ENCODE measurements at regions not wholly inside any gene's neighbourhood (a gene's known extent, or its start where the extent isn't known, plus 50 kb on each side); places are given as distances from the start of the nearest gene placed in this dataset.

- Histone ChIP-seq H3K27me3 (ENCODE audit: low read depth, low read length) (no peaks in the 10 kb centered on the region), H3K36me3 (ENCODE audit: control insufficient read depth in 1 of 2, insufficient read depth in 2 of 2, low read length in 2 of 2) (no peaks in the 10 kb centered on the region), H3K4me1 (ENCODE audit: control insufficient read depth in 1 of 2, insufficient read depth in 2 of 2, low read length in 2 of 2) (no peaks in the 10 kb centered on the region), H3K27ac (ENCODE audit: low read length) (no peak overlapping the region), H3K9me3 (ENCODE audit: control insufficient read depth in 1 of 2, low read length in 2 of 2) (no peaks in the 10 kb centered on the region), H3K4me3 (ENCODE audit: low read depth in 1 of 2, low read length in 2 of 2) (no peak overlapping the region)
Measured at GRCh38 chr3:178369811-178370210, 166.4 kb upstream of the KCNMB2 start.

GRCh38 chr3:178370387-178370786 is 165.8 kb upstream of the KCNMB2 start:
- Histone ChIP-seq H3K27me3 (ENCODE audit: low read depth, low read length) (no peaks in the 10 kb centered on the region), H3K4me3 (ENCODE audit: low read depth in 1 of 2, low read length in 2 of 2) (no peak overlapping the region), H3K27ac (ENCODE audit: low read length) (no peak overlapping the region), H3K36me3 (ENCODE audit: control insufficient read depth in 1 of 2, insufficient read depth in 2 of 2, low read length in 2 of 2) (no peaks in the 10 kb centered on the region), H3K9me3 (ENCODE audit: control insufficient read depth in 1 of 2, low read length in 2 of 2) (no peaks in the 10 kb centered on the region), H3K4me1 (ENCODE audit: control insufficient read depth in 1 of 2, insufficient read depth in 2 of 2, low read length in 2 of 2) (no peaks in the 10 kb centered on the region)

- Histone ChIP-seq H3K36me3 (ENCODE audit: control insufficient read depth in 1 of 2, insufficient read depth in 2 of 2, low read length in 2 of 2) (no peaks in the 10 kb centered on the region), H3K27me3 (ENCODE audit: low read depth, low read length) (no peaks in the 10 kb centered on the region), H3K27ac (ENCODE audit: low read length) (no peak overlapping the region), H3K4me1 (ENCODE audit: control insufficient read depth in 1 of 2, insufficient read depth in 2 of 2, low read length in 2 of 2) (peaks cover 6 to 31% of the 10 kb centered on the region in 2 donors), H3K4me3 (ENCODE audit: low read depth in 1 of 2, low read length in 2 of 2) (no peak overlapping the region), H3K9me3 (ENCODE audit: control insufficient read depth in 1 of 2, low read length in 2 of 2) (no peaks in the 10 kb centered on the region)
Measured at GRCh38 chr3:178381555-178381954, 154.7 kb upstream of the KCNMB2 start.

GRCh38 chr3:178381971-178382448 is 154.2 kb upstream of the KCNMB2 start:
- no peak overlapping the region for H3K27ac ChIP-seq (ENCODE audit: low read length)
- no peak overlapping the region for H3K4me3 ChIP-seq (ENCODE audit: low read depth in 1 of 2, low read length in 2 of 2)
- H3K4me1 ChIP-seq (ENCODE audit: control insufficient read depth in 1 of 2, insufficient read depth in 2 of 2, low read length in 2 of 2), result peaks cover 6 to 31% of the 10 kb centered on the region in 2 donors
- no peaks in the 10 kb centered on the region for H3K27me3 ChIP-seq (ENCODE audit: low read depth, low read length)
- H3K36me3 ChIP-seq (ENCODE audit: control insufficient read depth in 1 of 2, insufficient read depth in 2 of 2, low read length in 2 of 2), result no peaks in the 10 kb centered on the region
- no peaks in the 10 kb centered on the region for H3K9me3 ChIP-seq (ENCODE audit: control insufficient read depth in 1 of 2, low read length in 2 of 2)

DNA sequence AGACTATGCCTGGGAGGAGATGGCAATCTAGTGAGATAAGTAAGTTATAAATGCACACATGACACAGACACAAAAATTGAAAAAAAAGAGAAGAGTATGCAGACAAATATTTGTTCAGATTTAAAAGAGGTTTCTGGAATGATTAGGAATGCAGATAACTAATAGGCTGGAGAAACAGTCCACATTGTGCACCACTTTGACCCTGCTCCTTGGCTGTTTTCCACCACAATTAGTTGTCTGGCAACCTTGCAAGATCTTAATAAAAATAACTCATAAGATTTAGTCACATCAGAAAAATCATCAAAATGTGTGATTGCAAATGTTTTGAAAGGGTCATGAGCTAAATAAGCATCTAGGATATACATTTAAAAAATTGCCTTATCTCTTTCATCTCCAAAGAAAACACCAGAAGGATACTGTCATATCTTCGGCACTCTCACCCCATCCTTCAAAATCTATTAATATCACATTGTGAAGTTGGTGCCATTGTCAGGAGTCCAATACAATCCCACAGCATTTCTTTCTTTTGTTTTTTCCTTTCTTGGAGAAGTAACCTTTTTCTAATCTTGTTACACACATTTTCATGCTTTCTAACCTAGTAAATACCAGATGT is 153.7 kb upstream of the KCNMB2 start:
- Histone ChIP-seq H3K36me3 (ENCODE audit: control insufficient read depth in 1 of 2, insufficient read depth in 2 of 2, low read length in 2 of 2) (no peaks in the 10 kb centered on the region), H3K27ac (ENCODE audit: low read length) (no peak overlapping the region), H3K4me1 (ENCODE audit: control insufficient read depth in 1 of 2, insufficient read depth in 2 of 2, low read length in 2 of 2) (peaks cover 6 to 31% of the 10 kb centered on the region in 2 donors), H3K27me3 (ENCODE audit: low read depth, low read length) (no peaks in the 10 kb centered on the region), H3K4me3 (ENCODE audit: low read depth in 1 of 2, low read length in 2 of 2) (no peak overlapping the region), H3K9me3 (ENCODE audit: control insufficient read depth in 1 of 2, low read length in 2 of 2) (no peaks in the 10 kb centered on the region)

DNA sequence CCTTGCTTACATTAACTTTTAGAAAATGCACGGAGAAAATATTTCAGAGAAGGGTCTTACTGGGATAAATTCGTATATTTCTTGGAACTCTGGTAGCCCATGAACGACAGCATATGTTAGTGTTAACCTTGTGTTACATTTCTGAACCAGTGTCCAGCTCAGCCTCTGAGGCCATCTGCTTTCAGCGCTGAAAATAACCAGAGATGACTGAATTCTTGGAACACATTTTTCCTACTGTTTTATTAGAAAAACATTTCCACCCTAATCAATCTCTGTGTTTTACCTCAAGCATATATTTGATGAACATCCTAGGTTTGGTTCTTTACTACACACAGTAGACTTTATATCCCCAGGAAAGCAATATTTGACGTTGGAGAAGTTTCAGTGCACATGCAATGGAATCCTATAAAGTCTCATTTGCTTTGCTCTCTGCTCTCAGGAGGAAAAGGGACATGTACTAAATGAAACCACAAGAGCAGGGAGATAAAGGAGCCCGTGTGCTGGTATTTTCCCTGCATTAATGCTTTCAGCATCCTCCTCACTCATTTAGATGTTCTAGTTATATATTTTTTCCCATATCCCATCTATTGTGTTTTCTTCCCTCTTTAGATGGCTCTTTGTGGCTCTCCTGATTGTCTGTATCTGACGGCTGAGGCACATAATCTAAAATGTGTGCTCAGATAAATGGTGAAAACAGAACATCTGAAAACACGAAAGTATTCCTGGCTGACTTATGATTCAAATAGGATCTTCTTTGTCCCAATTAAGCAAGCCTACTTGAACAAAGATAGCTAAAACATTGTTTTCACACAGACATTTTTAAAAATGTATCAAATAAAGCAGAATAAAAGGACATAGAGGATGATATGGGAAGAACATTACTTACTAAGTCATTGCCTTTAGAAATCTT is 151.7 kb upstream of the KCNMB2 start:
- Histone ChIP-seq H3K9me3 (ENCODE audit: control insufficient read depth in 1 of 2, low read length in 2 of 2) (no peaks in the 10 kb centered on the region), H3K4me3 (ENCODE audit: low read depth in 1 of 2, low read length in 2 of 2) (no peak overlapping the region), H3K27me3 (ENCODE audit: low read depth, low read length) (no peaks in the 10 kb centered on the region), H3K4me1 (ENCODE audit: control insufficient read depth in 1 of 2, insufficient read depth in 2 of 2, low read length in 2 of 2) (peaks cover 6 to 31% of the 10 kb centered on the region in 2 donors), H3K36me3 (ENCODE audit: control insufficient read depth in 1 of 2, insufficient read depth in 2 of 2, low read length in 2 of 2) (no peaks in the 10 kb centered on the region), H3K27ac (ENCODE audit: low read length) (no peak overlapping the region)

DNA sequence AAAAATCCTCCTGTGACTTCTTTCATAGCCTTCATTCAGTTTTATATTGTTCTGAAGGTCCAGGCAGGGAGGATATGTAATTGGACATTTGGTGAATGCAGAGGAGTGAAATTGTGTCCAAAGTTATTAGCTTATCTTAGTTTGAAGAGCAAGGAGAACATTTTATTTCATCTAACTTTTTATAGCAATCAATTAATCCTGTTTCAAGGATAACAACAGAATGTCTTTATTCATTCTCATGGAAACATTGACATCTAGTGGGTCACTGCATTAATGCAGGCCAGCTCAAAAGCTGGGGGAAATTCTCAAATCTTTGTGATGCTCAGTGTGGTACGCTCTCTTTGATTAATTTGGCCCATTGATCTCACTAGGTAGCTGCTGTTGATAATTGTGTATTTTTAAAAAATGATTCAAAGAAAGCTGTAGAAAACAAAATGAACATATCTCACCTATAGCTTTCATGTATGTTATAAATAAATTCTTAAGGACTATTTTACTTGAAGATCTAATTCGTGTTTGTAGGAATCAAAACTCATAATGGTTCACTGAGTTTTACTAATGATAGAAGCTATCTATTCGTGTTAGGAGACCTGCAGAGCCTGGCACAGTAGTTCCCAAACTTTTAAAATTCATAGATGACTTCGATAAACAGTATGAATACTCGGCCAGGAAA is 150.8 kb upstream of the KCNMB2 start:
- H3K4me3 ChIP-seq (ENCODE audit: low read depth in 1 of 2, low read length in 2 of 2), result no peak overlapping the region
- no peak overlapping the region for H3K27ac ChIP-seq (ENCODE audit: low read length)
- H3K9me3 ChIP-seq (ENCODE audit: control insufficient read depth in 1 of 2, low read length in 2 of 2), result no peaks in the 10 kb centered on the region
- H3K27me3 ChIP-seq (ENCODE audit: low read depth, low read length), result no peaks in the 10 kb centered on the region
- H3K36me3 ChIP-seq (ENCODE audit: control insufficient read depth in 1 of 2, insufficient read depth in 2 of 2, low read length in 2 of 2), result no peaks in the 10 kb centered on the region
- H3K4me1 ChIP-seq (ENCODE audit: control insufficient read depth in 1 of 2, insufficient read depth in 2 of 2, low read length in 2 of 2), result peaks cover 6 to 31% of the 10 kb centered on the region in 2 donors

GRCh38 chr3:178386401-178386800 is 149.8 kb upstream of the KCNMB2 start:
- Histone ChIP-seq H3K27ac (ENCODE audit: low read length) (no peak overlapping the region), H3K9me3 (ENCODE audit: control insufficient read depth in 1 of 2, low read length in 2 of 2) (no peaks in the 10 kb centered on the region), H3K27me3 (ENCODE audit: low read depth, low read length) (no peaks in the 10 kb centered on the region), H3K4me1 (ENCODE audit: control insufficient read depth in 1 of 2, insufficient read depth in 2 of 2, low read length in 2 of 2) (peaks cover 6 to 31% of the 10 kb centered on the region in 2 donors), H3K36me3 (ENCODE audit: control insufficient read depth in 1 of 2, insufficient read depth in 2 of 2, low read length in 2 of 2) (no peaks in the 10 kb centered on the region), H3K4me3 (ENCODE audit: low read depth in 1 of 2, low read length in 2 of 2) (no peak overlapping the region)

- Histone ChIP-seq H3K27ac (ENCODE audit: low read length) (no peak overlapping the region), H3K9me3 (ENCODE audit: control insufficient read depth in 1 of 2, low read length in 2 of 2) (no peaks in the 10 kb centered on the region), H3K27me3 (ENCODE audit: low read depth, low read length) (no peaks in the 10 kb centered on the region), H3K4me3 (ENCODE audit: low read depth in 1 of 2, low read length in 2 of 2) (no peak overlapping the region), H3K36me3 (ENCODE audit: control insufficient read depth in 1 of 2, insufficient read depth in 2 of 2, low read length in 2 of 2) (no peaks in the 10 kb centered on the region), H3K4me1 (ENCODE audit: control insufficient read depth in 1 of 2, insufficient read depth in 2 of 2, low read length in 2 of 2) (peaks cover 6 to 30% of the 10 kb centered on the region in 2 donors)
Measured at GRCh38 chr3:178386880-178387279, 149.4 kb upstream of the KCNMB2 start.

- Histone ChIP-seq H3K9me3 (ENCODE audit: control insufficient read depth in 1 of 2, low read length in 2 of 2) (no peaks in the 10 kb centered on the region), H3K27me3 (ENCODE audit: low read depth, low read length) (no peaks in the 10 kb centered on the region), H3K27ac (ENCODE audit: low read length) (no peak overlapping the region), H3K4me1 (ENCODE audit: control insufficient read depth in 1 of 2, insufficient read depth in 2 of 2, low read length in 2 of 2) (peaks cover 0 to 19% of the 10 kb centered on the region in 2 donors), H3K4me3 (ENCODE audit: low read depth in 1 of 2, low read length in 2 of 2) (no peak overlapping the region), H3K36me3 (ENCODE audit: control insufficient read depth in 1 of 2, insufficient read depth in 2 of 2, low read length in 2 of 2) (no peaks in the 10 kb centered on the region)
Measured at GRCh38 chr3:178388473-178388872, 147.8 kb upstream of the KCNMB2 start.

- H3K27ac ChIP-seq (ENCODE audit: low read length), result no peak overlapping the region
- no peaks in the 10 kb centered on the region for H3K36me3 ChIP-seq (ENCODE audit: control insufficient read depth in 1 of 2, insufficient read depth in 2 of 2, low read length in 2 of 2)
- H3K27me3 ChIP-seq (ENCODE audit: low read depth, low read length), result no peaks in the 10 kb centered on the region
Measured at GRCh38 chr3:178389258-178389657, 147.0 kb upstream of the KCNMB2 start.

More at GRCh38 chr3:178389258-178389657, 147.0 kb upstream of the KCNMB2 start:
- H3K9me3 ChIP-seq (ENCODE audit: control insufficient read depth in 1 of 2, low read length in 2 of 2), result no peaks in the 10 kb centered on the region
- H3K4me1 ChIP-seq (ENCODE audit: control insufficient read depth in 1 of 2, insufficient read depth in 2 of 2, low read length in 2 of 2), result peaks cover 0 to 13% of the 10 kb centered on the region in 2 donors
- H3K4me3 ChIP-seq (ENCODE audit: low read depth in 1 of 2, low read length in 2 of 2), result no peak overlapping the region

Data from muscle layer of duodenum (tissue), 2 donors.